Adrenal gland (tissue), 9 donors: ENCODE measurements at regions not wholly inside any gene's neighbourhood (a gene's known extent, or its start where the extent isn't known, plus 50 kb on each side); places are given as distances from the start of the nearest gene placed in this dataset.

Experiments
- DNase-seq, 7 donors: peaks; one replicate each; pipeline ENCODE4 v3.0.0-alpha.2; 2019 to 2020
- H3K27ac ChIP-seq, 5 donors: fragments of 200-600 bp; sonication (generic) in 4 of 5; 1 replicate in 3 of 5; 2 replicates in 2 of 5; pipeline versions ENCODE4 v1.5.1 to v1.8.0; 2016 to 2020; ENCODE audit warnings: mild to moderate bottlenecking in 1 of 5
- H3K27me3 ChIP-seq: fragments of 200-600 bp; 2 replicates; pipeline ENCODE4 v1.8.0; 2021
- H3K36me3 ChIP-seq, 2 donors: fragments of 200-600 bp; replicated peaks in 1 of 2; 1 replicate in 1 of 2; 2 replicates in 1 of 2; pipeline versions ENCODE4 v1.5.1 to v1.8.0; 2018 to 2022
- H3K4me1 ChIP-seq, 2 donors: fragments of 200-600 bp; replicated peaks in 1 of 2; 1 replicate in 1 of 2; 2 replicates in 1 of 2; pipeline versions ENCODE4 v1.5.1 to v1.8.0; 2018 to 2021
- H3K4me3 ChIP-seq, 4 donors: fragments of 200-600 bp; sonication (generic) in 3 of 4; one replicate each; pipeline ENCODE4 v1.5.1; 2016 to 2018
- H3K9me3 ChIP-seq, 3 donors: fragments of 200-600 bp; sonication (generic) in 1 of 3; replicated peaks in 1 of 3; 1 replicate in 2 of 3; 2 replicates in 1 of 3; pipeline versions ENCODE4 v1.5.1 to v1.8.0; 2016 to 2021
- POLR2A ChIP-seq, 2 donors: fragments of 450-650 bp; IDR thresholded peaks; one replicate each; pipeline ENCODE4 v1.6.1; 2017; ENCODE audit warnings: antibody characterized with exemption in 2 of 2, mild to moderate bottlenecking in 2 of 2, moderate library complexity in 1 of 2
- WGBS, 4 donors: extraction: QIAGEN DNeasy Blood & Tissue Kit in 2 of 4; methylation state at CpG; one replicate each; pipeline versions ENCODE4 v1.1.5 to v1.1.7; 2013 to 2017; 5-methylcytosine and 5-hydroxymethylcytosine counted together
- intact Hi-C, 2 donors: fragments of 100-400 bp; cut with DNase I; formaldehyde crosslinking; loops; one replicate each; pipeline versions ENCODE4 v1.14.1 to v1.15.0; 2022 to 2023
- TF ChIP-seq, protein P1 (sequence below), 6 experiments: fragments of 450-650 bp in 4 of 6; fragments of 200-600 bp in 2 of 6; sonication (generic) in 1 of 6; IDR thresholded peaks; 1 replicate in 5 of 6; 2 replicates in 1 of 6; pipeline versions ENCODE4 v1.5.1 to v1.8.0; 2016 to 2021; ENCODE audit warnings: antibody characterized with exemption in 6 of 6, mild to moderate bottlenecking in 2 of 6, moderate library complexity in 1 of 6
- donor health status: healthy with polysubstance abuse.
- donor health status: Bipolar disorder and iron deficiency.
- donor health status: DM: yes; HTN: yes; CAD: no.
- donor health status: DM: no; HTN: no; CAD: no.
- donor health status: DM: no; HTN: no; CAD: no.

DNA sequence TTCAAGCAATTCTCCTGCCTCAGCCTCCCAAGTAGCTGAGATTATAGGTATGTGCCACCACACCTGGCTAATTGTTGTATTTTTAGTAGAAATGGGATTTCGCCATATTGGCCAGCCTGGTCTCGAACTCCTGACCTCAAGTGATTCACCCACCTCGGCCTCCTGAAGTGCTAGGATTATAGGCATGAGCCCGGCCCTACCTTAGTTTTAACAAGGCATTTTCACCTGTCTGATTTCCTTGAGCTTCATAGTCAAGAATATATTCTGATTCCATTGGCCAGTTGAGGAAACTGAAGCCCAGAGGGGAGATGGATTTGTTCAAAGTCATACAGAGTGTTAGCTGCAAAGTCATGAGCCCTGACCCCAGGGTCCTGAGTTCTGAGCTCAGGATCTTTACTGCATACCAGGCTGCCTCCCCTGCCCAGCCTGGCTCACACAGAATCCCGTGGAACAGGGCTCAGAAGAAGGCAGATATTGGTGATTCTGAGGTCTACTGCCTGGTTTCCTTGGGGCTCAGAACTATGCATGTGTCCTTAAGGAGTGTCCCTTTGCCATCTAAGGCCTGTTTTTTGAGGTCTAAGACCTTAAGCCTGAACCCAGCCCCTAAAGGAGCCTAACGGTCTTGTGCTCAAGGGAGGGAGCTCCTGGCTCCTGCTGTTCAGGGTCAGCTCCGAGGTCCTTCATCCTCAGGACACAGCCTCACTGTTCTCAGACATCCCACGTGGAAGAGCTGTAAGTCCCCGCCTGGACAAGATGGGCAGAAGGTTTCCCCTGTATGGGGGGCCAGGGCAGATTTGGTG is 134.4 kb downstream of the SMAD6 start:
- no peaks in the 10 kb centered on the region for H3K4me1 ChIP-seq
- WGBS, 4 donors = 87 to 98% (median 93%) methylated on average over 5 to 9 of the region's 9 CpGs
- intact Hi-C loops = loop anchor here in 1 of 2 donors (5.0 kb wide), 1 partner anchor 39 kb away; no protein-coding TSS in a partner anchor
- H3K9me3 ChIP-seq = no peaks in the 10 kb centered on the region
- DNase-seq = no peak
- H3K27me3 ChIP-seq = no peaks in the 10 kb centered on the region
- no peak overlapping the region for H3K27ac ChIP-seq
- no peaks in the 10 kb centered on the region for H3K36me3 ChIP-seq
- TF ChIP-seq POLR2A (IDR thresholded peaks at IDR 0.05) = no peak
- TF ChIP-seq, protein P1, sequence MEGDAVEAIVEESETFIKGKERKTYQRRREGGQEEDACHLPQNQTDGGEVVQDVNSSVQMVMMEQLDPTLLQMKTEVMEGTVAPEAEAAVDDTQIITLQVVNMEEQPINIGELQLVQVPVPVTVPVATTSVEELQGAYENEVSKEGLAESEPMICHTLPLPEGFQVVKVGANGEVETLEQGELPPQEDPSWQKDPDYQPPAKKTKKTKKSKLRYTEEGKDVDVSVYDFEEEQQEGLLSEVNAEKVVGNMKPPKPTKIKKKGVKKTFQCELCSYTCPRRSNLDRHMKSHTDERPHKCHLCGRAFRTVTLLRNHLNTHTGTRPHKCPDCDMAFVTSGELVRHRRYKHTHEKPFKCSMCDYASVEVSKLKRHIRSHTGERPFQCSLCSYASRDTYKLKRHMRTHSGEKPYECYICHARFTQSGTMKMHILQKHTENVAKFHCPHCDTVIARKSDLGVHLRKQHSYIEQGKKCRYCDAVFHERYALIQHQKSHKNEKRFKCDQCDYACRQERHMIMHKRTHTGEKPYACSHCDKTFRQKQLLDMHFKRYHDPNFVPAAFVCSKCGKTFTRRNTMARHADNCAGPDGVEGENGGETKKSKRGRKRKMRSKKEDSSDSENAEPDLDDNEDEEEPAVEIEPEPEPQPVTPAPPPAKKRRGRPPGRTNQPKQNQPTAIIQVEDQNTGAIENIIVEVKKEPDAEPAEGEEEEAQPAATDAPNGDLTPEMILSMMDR (IDR thresholded peaks at IDR 0.05) = no peak
- H3K4me3 ChIP-seq = no peak overlapping the region

DNA sequence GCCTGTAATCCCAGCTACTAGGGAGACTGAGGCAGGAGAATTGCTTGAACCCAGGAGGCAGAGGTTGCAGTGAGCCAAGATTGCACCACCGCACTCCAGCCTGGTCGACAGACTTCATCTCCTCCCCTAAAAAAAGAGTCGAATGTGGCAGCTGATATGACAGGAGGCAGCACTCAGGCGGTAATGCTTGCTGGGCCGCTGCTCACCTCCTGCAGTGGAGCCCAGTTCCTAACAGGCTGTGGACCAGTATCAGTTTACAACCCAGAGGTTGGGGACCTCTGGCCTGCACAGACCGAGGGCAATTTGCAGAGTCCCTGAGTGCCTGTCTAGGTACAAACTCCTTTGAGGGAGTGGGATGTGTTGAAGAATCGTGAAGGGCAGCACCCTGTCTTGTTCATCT is 136.2 kb downstream of the SMAD6 start:
- H3K4me1 ChIP-seq = peaks cover 3 to 7% of the 10 kb centered on the region in 2 donors
- H3K36me3 ChIP-seq = no peaks in the 10 kb centered on the region
- no peak for DNase-seq
- H3K4me3 ChIP-seq = no peak overlapping the region
- H3K9me3 ChIP-seq = no peaks in the 10 kb centered on the region
- H3K27me3 ChIP-seq = no peaks in the 10 kb centered on the region
- TF ChIP-seq, protein P1 (IDR thresholded peaks at IDR 0.05) = no peak
- TF ChIP-seq POLR2A (IDR thresholded peaks at IDR 0.05) = no peak
- no peak overlapping the region for H3K27ac ChIP-seq
- intact Hi-C loops = loop anchor here in 1 of 2 donors (5.0 kb wide), 1 partner anchor 41 kb away; no protein-coding TSS in a partner anchor
- WGBS, 4 donors = 80 to 92% (median 84%) methylated on average over 7 of the region's 7 CpGs

DNA sequence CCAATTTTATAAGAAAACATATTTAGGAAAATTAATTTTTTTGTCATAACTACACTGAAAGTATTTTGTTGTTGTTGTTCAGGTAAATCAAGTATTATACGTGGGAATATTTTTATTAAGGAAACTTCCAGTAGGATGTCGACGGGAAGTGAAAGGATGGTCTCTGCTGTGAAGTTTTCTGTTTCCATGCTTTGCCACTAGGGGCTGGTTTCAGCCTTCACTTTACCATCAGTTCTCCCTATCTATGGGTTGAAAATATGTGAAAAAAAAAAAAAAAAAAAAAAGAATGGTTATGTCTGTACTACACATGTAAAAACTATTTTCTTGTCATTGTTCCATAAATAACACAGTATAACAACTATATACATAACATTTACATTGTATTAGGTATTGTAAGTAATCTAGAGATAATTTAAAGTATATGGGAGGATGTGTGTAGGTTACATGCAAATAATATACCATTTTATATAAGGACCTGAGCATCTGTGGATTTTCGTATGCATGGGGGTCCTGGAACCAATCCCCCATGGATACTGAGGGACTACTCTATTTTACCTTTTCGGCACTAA is 136.7 kb downstream of the SMAD6 start:
- no peaks in the 10 kb centered on the region for H3K9me3 ChIP-seq
- TF ChIP-seq, protein P1 (IDR thresholded peaks at IDR 0.05) = peak; percentile 21 to 57 (median 44)
- TF ChIP-seq POLR2A (IDR thresholded peaks at IDR 0.05) = no peak
- DNase-seq = no peak
- no peaks in the 10 kb centered on the region for H3K36me3 ChIP-seq
- H3K27ac ChIP-seq = no peak overlapping the region
- intact Hi-C loops = loop anchor here in 1 of 2 donors (5.0 kb wide), 1 partner anchor 41 kb away; no protein-coding TSS in a partner anchor
- no peak overlapping the region for H3K4me3 ChIP-seq
- no peaks in the 10 kb centered on the region for H3K27me3 ChIP-seq
- peaks cover 5 to 8% of the 10 kb centered on the region in 2 donors for H3K4me1 ChIP-seq
- WGBS, 4 donors = 51 to 64% (median 60%) methylated on average over 5 of the region's 5 CpGs

DNA sequence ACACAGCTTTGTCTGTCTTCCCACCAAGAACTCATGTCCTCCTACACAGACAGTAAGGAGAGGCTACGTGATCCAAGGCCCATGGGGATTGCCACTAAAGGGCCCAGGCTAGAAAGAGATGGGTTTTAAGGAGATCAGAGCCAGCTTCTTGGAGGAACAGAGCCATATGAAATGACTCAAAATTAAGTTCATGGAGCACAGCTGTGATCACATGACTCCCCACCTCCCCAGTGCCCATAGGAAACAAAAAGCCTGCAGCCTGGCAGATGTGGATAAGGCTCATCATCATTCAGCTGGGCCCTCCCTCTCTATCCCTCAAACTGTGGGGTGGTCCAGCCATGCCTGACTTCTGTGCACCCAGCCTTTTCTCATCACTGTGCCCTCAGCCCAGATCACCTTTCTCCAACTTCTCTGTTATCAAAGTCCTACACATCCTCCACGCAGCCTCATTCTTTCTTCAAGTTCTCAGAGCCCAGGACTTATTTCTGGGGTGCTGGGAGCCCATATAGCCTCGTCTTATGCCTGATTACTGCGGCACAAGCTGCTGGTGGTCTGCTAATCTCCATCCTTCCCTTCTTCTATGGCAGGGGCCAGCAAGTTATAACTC is 137.6 kb downstream of the SMAD6 start:
- peaks cover 5 to 8% of the 10 kb centered on the region in 2 donors for H3K4me1 ChIP-seq
- H3K27me3 ChIP-seq = no peaks in the 10 kb centered on the region
- DNase-seq = no peak
- intact Hi-C loops = loop anchor here (5.0 to 10.0 kb wide), 2 partner anchors 42 to 135 kb away; partner anchors contain the start of gene SMAD6 (in 1 of the 2)
- TF ChIP-seq, protein P1 (IDR thresholded peaks at IDR 0.05) = no peak
- no peak for TF ChIP-seq POLR2A (IDR thresholded peaks at IDR 0.05)
- H3K4me3 ChIP-seq = no peak overlapping the region
- H3K36me3 ChIP-seq = no peaks in the 10 kb centered on the region
- H3K9me3 ChIP-seq = no peaks in the 10 kb centered on the region
- H3K27ac ChIP-seq = no peak overlapping the region
- 88 to 94% (median 91%) methylated on average over 4 of the region's 4 CpGs for WGBS, 4 donors
